Colonic mucosa (tissue), 4 donors: ENCODE measurements at regions not wholly inside any gene's neighbourhood (a gene's known extent, or its start where the extent isn't known, plus 50 kb on each side); places are given as distances from the start of the nearest gene placed in this dataset.
A peak's percentile ranks its signal among the peaks of the same experiment; 100 is the strongest.

Experiments used
- DNase-seq: peaks from one replicate; pipeline ENCODE4 v3.0.0-alpha.2; 2020
- H3K27ac ChIP-seq: fragments of 200-600 bp; one replicate; pipeline ENCODE4 v1.8.0; 2021
- H3K27me3 ChIP-seq: fragments of 200-600 bp; one replicate; pipeline ENCODE4 v1.8.0; 2021
- H3K36me3 ChIP-seq: fragments of 200-600 bp; one replicate; pipeline ENCODE4 v1.8.0; 2021
- H3K4me1 ChIP-seq: fragments of 200-600 bp; one replicate; pipeline ENCODE4 v1.8.0; 2021; ENCODE audit warnings: mild to moderate bottlenecking
- H3K4me3 ChIP-seq: fragments of 200-600 bp; one replicate; pipeline ENCODE4 v1.8.0; 2021
- H3K9ac ChIP-seq, 2 donors: one replicate each; pipeline ENCODE4 v1.7.0; 2013; ENCODE audit warnings: control low read depth in 2 of 2, low read depth in 2 of 2, low read length in 2 of 2
- H3K9me3 ChIP-seq: fragments of 200-600 bp; one replicate; pipeline ENCODE4 v1.8.0; 2021
- intact Hi-C: fragments of 100-400 bp; cut with DNase I; formaldehyde crosslinking; loops from one replicate; pipeline ENCODE4 v1.14.1; 2022
- TF ChIP-seq, protein P1 (sequence below): fragments of 200-600 bp; IDR thresholded peaks from one replicate; pipeline ENCODE4 v1.8.0; 2022; ENCODE audit warnings: antibody characterized with exemption, mild to moderate bottlenecking
- donor health status: healthy.
- donor health status: DM: no; HTN: no; CAD: no.
- donor health status: DM: no; HTN: no; CAD: no.

DNA sequence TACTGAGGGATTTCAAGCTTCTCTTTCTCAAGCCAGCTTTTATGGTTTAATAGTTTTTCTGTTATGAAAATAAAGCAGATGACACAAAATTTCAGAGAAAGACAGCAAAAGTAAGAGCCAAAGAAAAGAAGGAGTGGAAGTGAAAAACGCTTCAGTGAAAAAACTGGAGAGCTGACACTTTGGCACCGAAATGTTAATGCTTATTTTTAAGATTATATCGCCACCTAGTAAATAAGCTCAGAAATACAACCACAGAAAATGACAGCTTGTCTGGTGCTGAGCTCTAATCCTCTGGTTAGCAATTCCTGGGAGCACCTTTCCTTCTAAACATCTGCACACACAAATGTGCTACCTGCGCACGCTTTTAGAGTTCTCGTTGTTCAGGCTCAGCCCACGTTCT is 101.6 kb downstream of the ZPLD1 start:
- no peak for DNase-seq
- no peak overlapping the region for H3K9ac ChIP-seq
- H3K27ac ChIP-seq = no peak overlapping the region
- no peaks in the 10 kb centered on the region for H3K36me3 ChIP-seq
- no peaks in the 10 kb centered on the region for H3K4me1 ChIP-seq
- no peaks in the 10 kb centered on the region for H3K9me3 ChIP-seq
- no peak overlapping the region for H3K4me3 ChIP-seq
- TF ChIP-seq, protein P1, sequence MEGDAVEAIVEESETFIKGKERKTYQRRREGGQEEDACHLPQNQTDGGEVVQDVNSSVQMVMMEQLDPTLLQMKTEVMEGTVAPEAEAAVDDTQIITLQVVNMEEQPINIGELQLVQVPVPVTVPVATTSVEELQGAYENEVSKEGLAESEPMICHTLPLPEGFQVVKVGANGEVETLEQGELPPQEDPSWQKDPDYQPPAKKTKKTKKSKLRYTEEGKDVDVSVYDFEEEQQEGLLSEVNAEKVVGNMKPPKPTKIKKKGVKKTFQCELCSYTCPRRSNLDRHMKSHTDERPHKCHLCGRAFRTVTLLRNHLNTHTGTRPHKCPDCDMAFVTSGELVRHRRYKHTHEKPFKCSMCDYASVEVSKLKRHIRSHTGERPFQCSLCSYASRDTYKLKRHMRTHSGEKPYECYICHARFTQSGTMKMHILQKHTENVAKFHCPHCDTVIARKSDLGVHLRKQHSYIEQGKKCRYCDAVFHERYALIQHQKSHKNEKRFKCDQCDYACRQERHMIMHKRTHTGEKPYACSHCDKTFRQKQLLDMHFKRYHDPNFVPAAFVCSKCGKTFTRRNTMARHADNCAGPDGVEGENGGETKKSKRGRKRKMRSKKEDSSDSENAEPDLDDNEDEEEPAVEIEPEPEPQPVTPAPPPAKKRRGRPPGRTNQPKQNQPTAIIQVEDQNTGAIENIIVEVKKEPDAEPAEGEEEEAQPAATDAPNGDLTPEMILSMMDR = peak; percentile 26
- intact Hi-C loops = loop anchor here (2.0 kb wide), 2 partner anchors 308 to 734 kb away; no protein-coding TSS in a partner anchor
- H3K27me3 ChIP-seq = no peaks in the 10 kb centered on the region

DNA sequence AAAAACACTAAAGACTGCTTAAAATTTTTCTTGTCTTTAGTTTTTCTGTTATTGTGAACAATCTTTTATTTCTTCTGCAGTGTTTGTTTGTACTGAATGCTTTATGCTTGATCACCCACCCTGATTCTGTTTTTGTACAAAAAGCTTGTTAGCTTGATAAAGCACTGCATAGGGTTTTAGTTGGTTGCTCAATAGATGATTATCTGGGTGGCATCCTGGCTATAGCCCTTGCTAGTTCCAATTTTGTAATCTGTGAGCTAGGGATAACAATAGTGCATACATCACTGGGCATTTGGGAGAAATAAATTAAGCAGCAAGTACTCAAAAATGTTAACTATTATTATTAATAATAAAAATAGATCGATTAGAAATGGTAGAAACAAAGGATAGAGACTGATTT is 102.3 kb downstream of the ZPLD1 start:
- H3K27ac ChIP-seq = no peak overlapping the region
- no peaks in the 10 kb centered on the region for H3K27me3 ChIP-seq
- H3K4me3 ChIP-seq = no peak overlapping the region
- DNase-seq = no peak
- H3K9ac ChIP-seq = no peak overlapping the region
- H3K9me3 ChIP-seq = no peaks in the 10 kb centered on the region
- no peaks in the 10 kb centered on the region for H3K36me3 ChIP-seq
- TF ChIP-seq, protein P1 = no peak
- intact Hi-C loops = loop anchor here (2.0 kb wide), 2 partner anchors 308 to 734 kb away; no protein-coding TSS in a partner anchor
- H3K4me1 ChIP-seq = no peaks in the 10 kb centered on the region

DNA sequence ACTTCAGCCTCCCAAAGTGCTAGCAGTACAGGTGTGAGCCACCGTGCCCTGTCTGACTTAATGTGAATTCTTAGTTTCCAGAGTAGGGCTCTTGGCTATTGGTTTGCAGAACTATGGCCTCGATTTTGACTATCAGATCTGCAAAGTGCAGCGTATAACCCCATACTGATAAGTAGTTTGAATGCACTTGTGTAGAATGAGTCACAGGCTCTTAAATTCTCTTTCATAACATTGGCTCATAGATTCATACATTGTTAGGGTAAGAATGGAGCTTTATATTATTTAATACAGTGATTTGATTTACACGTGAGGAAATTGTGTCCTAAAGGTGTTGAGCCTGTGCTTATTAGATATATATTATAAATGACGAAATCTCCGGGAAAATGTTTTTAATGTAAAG is 109.9 kb downstream of the ZPLD1 start:
- no peaks in the 10 kb centered on the region for H3K27me3 ChIP-seq
- H3K4me3 ChIP-seq = no peak overlapping the region
- H3K27ac ChIP-seq = no peak overlapping the region
- intact Hi-C loops = no loop called here
- H3K4me1 ChIP-seq = no peaks in the 10 kb centered on the region
- TF ChIP-seq, protein P1 = no peak
- H3K9me3 ChIP-seq = no peaks in the 10 kb centered on the region
- no peak overlapping the region for H3K9ac ChIP-seq
- no peaks in the 10 kb centered on the region for H3K36me3 ChIP-seq
- no peak for DNase-seq

DNA sequence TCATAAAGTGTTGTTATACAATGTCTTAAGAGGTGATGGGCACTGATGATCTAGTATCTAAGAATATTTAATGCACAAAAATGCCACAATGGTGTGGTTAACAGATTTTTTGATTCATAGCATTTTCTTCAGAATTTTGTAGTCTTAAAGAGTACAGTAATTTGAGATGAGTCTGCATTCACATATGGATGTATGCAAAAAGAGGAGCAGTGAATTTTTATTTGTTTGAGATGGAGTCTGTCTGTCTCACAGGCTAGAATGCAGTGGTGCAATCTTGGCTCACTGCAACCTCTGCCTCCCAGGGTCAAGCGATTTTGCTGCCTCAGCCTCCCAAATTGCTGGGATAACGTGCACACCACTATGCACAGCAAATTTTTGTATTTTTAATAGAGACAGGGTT is 110.5 kb downstream of the ZPLD1 start:
- H3K9me3 ChIP-seq = no peaks in the 10 kb centered on the region
- H3K27me3 ChIP-seq = no peaks in the 10 kb centered on the region
- H3K4me3 ChIP-seq = no peak overlapping the region
- TF ChIP-seq, protein P1 = no peak
- no peaks in the 10 kb centered on the region for H3K4me1 ChIP-seq
- H3K36me3 ChIP-seq = no peaks in the 10 kb centered on the region
- no peak overlapping the region for H3K27ac ChIP-seq
- intact Hi-C loops = no loop called here
- no peak overlapping the region for H3K9ac ChIP-seq
- no peak for DNase-seq

DNA sequence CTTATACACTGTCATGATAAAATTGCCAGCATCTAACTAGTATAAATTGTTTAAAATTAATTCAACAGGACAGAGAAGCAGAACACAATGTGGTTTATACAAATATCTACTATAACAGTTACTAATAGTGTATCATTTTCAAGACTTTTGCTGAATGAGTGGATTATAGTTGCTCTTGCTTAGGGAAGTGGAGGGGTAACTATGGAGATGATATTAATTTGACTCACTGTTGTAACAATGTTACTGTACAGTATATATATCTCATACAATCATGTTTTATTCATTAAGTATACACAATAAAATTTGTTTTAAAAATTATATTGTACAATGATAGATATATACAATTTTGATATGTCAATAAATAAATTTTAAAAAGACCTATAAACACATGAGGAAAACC is 119.1 kb downstream of the ZPLD1 start:
- intact Hi-C loops = no loop called here
- Histone ChIP-seq H3K27ac (no peak overlapping the region), H3K9ac (no peak overlapping the region), H3K4me1 (no peaks in the 10 kb centered on the region), H3K27me3 (no peaks in the 10 kb centered on the region), H3K9me3 (no peaks in the 10 kb centered on the region), H3K4me3 (no peak overlapping the region), H3K36me3 (no peaks in the 10 kb centered on the region)
- TF ChIP-seq, protein P1 = no peak
- no peak for DNase-seq

DNA sequence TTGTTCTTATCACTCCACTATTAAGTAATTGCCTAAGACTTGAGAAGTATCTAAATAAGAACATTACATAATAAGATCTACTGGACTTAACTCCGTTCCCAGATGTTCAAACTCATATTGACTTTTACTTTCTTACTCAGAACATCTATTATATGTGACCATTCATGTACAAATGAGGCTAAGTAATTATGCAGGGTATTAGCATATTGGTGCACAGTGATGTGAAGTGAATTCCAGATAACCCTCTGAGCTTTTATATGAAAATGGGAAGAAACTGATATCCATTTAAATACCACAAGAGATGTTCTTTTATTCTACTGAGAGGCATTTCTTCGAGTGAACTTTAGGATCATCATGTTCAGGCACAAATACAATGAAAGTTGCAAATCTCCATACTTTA is 135.7 kb downstream of the ZPLD1 start:
- TF ChIP-seq, protein P1 = no peak
- Histone ChIP-seq H3K4me3 (no peak overlapping the region), H3K4me1 (no peaks in the 10 kb centered on the region), H3K9ac (no peak overlapping the region), H3K27me3 (no peaks in the 10 kb centered on the region), H3K36me3 (no peaks in the 10 kb centered on the region), H3K27ac (no peak overlapping the region), H3K9me3 (no peaks in the 10 kb centered on the region)
- no peak for DNase-seq
- intact Hi-C loops = no loop called here
